IMR-90 (cell line): ENCODE measurements at regions not wholly inside any gene's neighbourhood (a gene's known extent, or its start where the extent isn't known, plus 50 kb on each side); places are given as distances from the start of the nearest gene placed in this dataset.

Experiments used
- CTCF ChIP-seq: conservative IDR thresholded peaks from 2 replicates; pipeline ENCODE4 v1.5.1; 2012; ENCODE audit warnings: mild to moderate bottlenecking, low read depth, low read length, improper control_type of control experiment
- POLR2A ChIP-seq: IDR thresholded peaks from 2 replicates; pipeline ENCODE4 v1.6.1; 2012; ENCODE audit warnings: mild to moderate bottlenecking, low read depth, low read length
- TF ChIP-seq, protein P1 (sequence below): fragments of 150-350 bp; IDR thresholded peaks from 2 replicates; pipeline ENCODE4 v1.6.1; 2017; ENCODE audit warnings: mild to moderate bottlenecking, antibody characterized with exemption, low read length, low read depth
- TF ChIP-seq, protein P2 (sequence below): fragments of 150-350 bp; IDR thresholded peaks from 2 replicates; pipeline ENCODE4 v1.6.1; 2016; ENCODE audit warnings: low read depth, mild to moderate bottlenecking, low read length, moderate library complexity, borderline replicate concordance

- TF ChIP-seq CTCF: no peak
- TF ChIP-seq, protein P1, sequence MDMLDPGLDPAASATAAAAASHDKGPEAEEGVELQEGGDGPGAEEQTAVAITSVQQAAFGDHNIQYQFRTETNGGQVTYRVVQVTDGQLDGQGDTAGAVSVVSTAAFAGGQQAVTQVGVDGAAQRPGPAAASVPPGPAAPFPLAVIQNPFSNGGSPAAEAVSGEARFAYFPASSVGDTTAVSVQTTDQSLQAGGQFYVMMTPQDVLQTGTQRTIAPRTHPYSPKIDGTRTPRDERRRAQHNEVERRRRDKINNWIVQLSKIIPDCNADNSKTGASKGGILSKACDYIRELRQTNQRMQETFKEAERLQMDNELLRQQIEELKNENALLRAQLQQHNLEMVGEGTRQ: no peak
- TF ChIP-seq, protein P2, sequence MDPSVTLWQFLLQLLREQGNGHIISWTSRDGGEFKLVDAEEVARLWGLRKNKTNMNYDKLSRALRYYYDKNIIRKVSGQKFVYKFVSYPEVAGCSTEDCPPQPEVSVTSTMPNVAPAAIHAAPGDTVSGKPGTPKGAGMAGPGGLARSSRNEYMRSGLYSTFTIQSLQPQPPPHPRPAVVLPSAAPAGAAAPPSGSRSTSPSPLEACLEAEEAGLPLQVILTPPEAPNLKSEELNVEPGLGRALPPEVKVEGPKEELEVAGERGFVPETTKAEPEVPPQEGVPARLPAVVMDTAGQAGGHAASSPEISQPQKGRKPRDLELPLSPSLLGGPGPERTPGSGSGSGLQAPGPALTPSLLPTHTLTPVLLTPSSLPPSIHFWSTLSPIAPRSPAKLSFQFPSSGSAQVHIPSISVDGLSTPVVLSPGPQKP: no peak
- no peak for TF ChIP-seq POLR2A
Observed at GRCh38 chr16:47986031-47986430, 169.8 kb downstream of the ABCC12 start.
